SIG-M5 treated with dmso at 0.1 percent for 504 hours (cell line): ENCODE measurements at regions not wholly inside any gene's neighbourhood (a gene's known extent, or its start where the extent isn't known, plus 50 kb on each side); places are given as distances from the start of the nearest gene placed in this dataset.

Experiments used
- DNase-seq: peaks from one replicate; lab custom pipeline; 2025; ENCODE audit not compliant: unreplicated experiment; lab: John Stamatoyannopoulos, UW

GRCh38 chr1:234975941-234976860, 152.4 kb downstream of the TOMM20 start:
- no peak for DNase-seq

GRCh38 chr1:234975122-234975940, 153.3 kb downstream of the TOMM20 start:
- DNase-seq, result peak; percentile 96

- no peak for DNase-seq
Measured at GRCh38 chr1:234973426-234974250, 155.0 kb downstream of the TOMM20 start.

- no peak for DNase-seq
Measured at GRCh38 chr1:234972411-234973191, 156.0 kb downstream of the TOMM20 start.

- no peak for DNase-seq
Measured at GRCh38 chr1:234971586-234972297, 156.9 kb downstream of the TOMM20 start.

GRCh38 chr1:234970731-234971476, 157.7 kb downstream of the TOMM20 start:
- DNase-seq, result no peak

- DNase-seq, result no peak
Measured at GRCh38 chr1:234970401-234970730, 158.3 kb downstream of the TOMM20 start.

GRCh38 chr1:234969581-234970400, 158.8 kb downstream of the TOMM20 start:
- DNase-seq, result no peak

GRCh38 chr1:234969011-234969441, 159.6 kb downstream of the TOMM20 start:
- DNase-seq, result no peak

- no peak for DNase-seq
Measured at GRCh38 chr1:234968451-234968850, 160.2 kb downstream of the TOMM20 start.

- no peak for DNase-seq
Measured at GRCh38 chr1:234967121-234967520, 161.5 kb downstream of the TOMM20 start.

GRCh38 chr1:234965111-234965510, 163.5 kb downstream of the TOMM20 start:
- peak; percentile 95 for DNase-seq

GRCh38 chr1:234963904-234964702, 164.5 kb downstream of the TOMM20 start:
- no peak for DNase-seq

GRCh38 chr1:234963180-234963903, 165.3 kb downstream of the TOMM20 start:
- peak; percentile 100 for DNase-seq

GRCh38 chr1:234962340-234962989, 166.2 kb downstream of the TOMM20 start:
- peak; percentile 91 for DNase-seq
